CD14-positive monocyte (primary cell): ENCODE measurements at regions not wholly inside any gene's neighbourhood (a gene's known extent, or its start where the extent isn't known, plus 50 kb on each side); places are given as distances from the start of the nearest gene placed in this dataset.

Source experiments
- DNase-seq, 3 donors: peaks; one replicate each; pipeline ENCODE4 v3.0.0-alpha.2; 2011 to 2022
- H2AFZ ChIP-seq: 2 replicates; pipeline ENCODE4 v1.6.0; 2012; ENCODE audit warnings: mild to moderate bottlenecking, low read depth, low read length, inconsistent platforms; ENCODE audit not compliant: insufficient read depth, poor library complexity, severe bottlenecking
- H3K27ac ChIP-seq, 2 donors: 1 replicate in 1 of 2; 2 replicates in 1 of 2; pipeline ENCODE4 v1.5.1; 2012 to 2013; ENCODE audit warnings: low read length in 2 of 2, control low read depth in 1 of 2, inconsistent platforms in 1 of 2, low read depth in 1 of 2, mild to moderate bottlenecking in 1 of 2
- H3K27me3 ChIP-seq, 2 donors: one replicate each; pipeline versions ENCODE4 v1.6.0 to v1.6.1; 2011 to 2013; ENCODE audit warnings: low read length in 2 of 2; ENCODE audit not compliant: control insufficient read depth in 2 of 2, insufficient read depth in 2 of 2
- H3K36me3 ChIP-seq, 2 donors: replicated peaks in 1 of 2; 1 replicate in 1 of 2; 2 replicates in 1 of 2; pipeline versions ENCODE4 v1.5.1 to v1.6.1; 2012 to 2013; ENCODE audit warnings: low read length in 2 of 2, control low read depth in 1 of 2, inconsistent platforms in 1 of 2, mild to moderate bottlenecking in 1 of 2; ENCODE audit not compliant: insufficient read depth in 2 of 2, control insufficient read depth in 1 of 2
- H3K4me1 ChIP-seq, 2 donors: 1 replicate in 1 of 2; 2 replicates in 1 of 2; pipeline versions ENCODE4 v1.5.1 to v1.6.1; 2012 to 2013; ENCODE audit warnings: low read length in 2 of 2, control low read depth in 1 of 2, inconsistent platforms in 1 of 2, mild to moderate bottlenecking in 1 of 2, moderate library complexity in 1 of 2; ENCODE audit not compliant: insufficient read depth in 2 of 2, control insufficient read depth in 1 of 2
- H3K4me2 ChIP-seq: replicated peaks from 2 replicates; pipeline ENCODE3; 2012; ENCODE audit warnings: low read length, moderate library complexity, mild to moderate bottlenecking; ENCODE audit not compliant: poor library complexity, severe bottlenecking; ENCODE audit errors: extremely low read depth
- H3K4me3 ChIP-seq, 3 experiments: fragments of 200-600 bp in 1 of 3; sonication (generic) in 1 of 3; replicated peaks in 1 of 3; 1 replicate in 2 of 3; 2 replicates in 1 of 3; pipeline ENCODE4 v1.5.1; 2011 to 2013; ENCODE audit warnings: low read length in 3 of 3, mild to moderate bottlenecking in 3 of 3, control low read depth in 2 of 3, low read depth in 2 of 3, inconsistent platforms in 1 of 3, moderate library complexity in 1 of 3
- H3K79me2 ChIP-seq: 2 replicates; pipeline ENCODE4 v1.6.0; 2012; ENCODE audit warnings: mild to moderate bottlenecking, control low read depth, inconsistent platforms, low read length, moderate library complexity; ENCODE audit not compliant: insufficient read depth
- H3K9ac ChIP-seq: 2 replicates; pipeline ENCODE4 v1.6.0; 2017; ENCODE audit warnings: low read length, mild to moderate bottlenecking; ENCODE audit not compliant: insufficient read depth, poor library complexity, severe bottlenecking
- H3K9me3 ChIP-seq, 2 donors: replicated peaks in 1 of 2; 1 replicate in 1 of 2; 2 replicates in 1 of 2; pipeline versions ENCODE4 v1.5.1 to v1.6.1; 2012 to 2013; ENCODE audit warnings: low read length in 2 of 2, control low read depth in 1 of 2; ENCODE audit not compliant: control insufficient read depth in 1 of 2, insufficient read depth in 1 of 2
- H4K20me1 ChIP-seq: 2 replicates; pipeline ENCODE4 v1.6.0; 2012; ENCODE audit warnings: mild to moderate bottlenecking, low read length, control low read depth, moderate library complexity; ENCODE audit not compliant: insufficient read depth
- H3K27ac Mint-ChIP-seq, 7 donors: one replicate each; pipeline ENCODE4 v1.8.0; 2020; ENCODE audit warnings: mild to moderate bottlenecking in 7 of 7, mixed read lengths in 7 of 7, moderate library complexity in 6 of 7, inconsistent platforms in 2 of 7
- H3K27me3 Mint-ChIP-seq, 3 donors: one replicate each; pipeline ENCODE4 v1.8.0; 2021 to 2022; ENCODE audit warnings: low read depth in 3 of 3, mild to moderate bottlenecking in 3 of 3, mixed read lengths in 3 of 3, moderate library complexity in 3 of 3, inconsistent platforms in 1 of 3
- H3K36me3 Mint-ChIP-seq, 2 donors: one replicate each; pipeline ENCODE4 v1.8.0; 2020; ENCODE audit warnings: mixed read lengths in 2 of 2, inconsistent platforms in 1 of 2, mild to moderate bottlenecking in 1 of 2
- H3K4me1 Mint-ChIP-seq: one replicate; pipeline ENCODE4 v1.8.0; 2020; ENCODE audit warnings: mild to moderate bottlenecking, mixed read lengths
- H3K4me3 Mint-ChIP-seq, 2 donors: one replicate each; pipeline ENCODE4 v1.8.0; 2020; ENCODE audit warnings: mild to moderate bottlenecking in 2 of 2, mixed read lengths in 2 of 2, moderate library complexity in 1 of 2
- H3K9me3 Mint-ChIP-seq, 7 donors: one replicate each; pipeline ENCODE4 v1.8.0; 2020 to 2022; ENCODE audit warnings: mixed read lengths in 7 of 7, mild to moderate bottlenecking in 6 of 7, moderate library complexity in 6 of 7, inconsistent platforms in 2 of 7
- WGBS: methylation state at CpG from one replicate; pipeline ENCODE4 v1.1.5; 2013; ENCODE audit warnings: missing lambda C conversion rate; ENCODE audit not compliant: insufficient coverage; 5-methylcytosine and 5-hydroxymethylcytosine counted together
- intact Hi-C, 2 donors: fragments of 100-400 bp; cut with micrococcal nuclease; formaldehyde crosslinking; loops; one replicate each; pipeline versions ENCODE4 v1.15.0 to v1.15.1; 2023
- TF ChIP-seq, protein P1 (sequence below): fragments of 200-600 bp; IDR thresholded peaks from one replicate; pipeline ENCODE4 v1.8.0; 2022; ENCODE audit warnings: antibody characterized with exemption, mild to moderate bottlenecking

DNA sequence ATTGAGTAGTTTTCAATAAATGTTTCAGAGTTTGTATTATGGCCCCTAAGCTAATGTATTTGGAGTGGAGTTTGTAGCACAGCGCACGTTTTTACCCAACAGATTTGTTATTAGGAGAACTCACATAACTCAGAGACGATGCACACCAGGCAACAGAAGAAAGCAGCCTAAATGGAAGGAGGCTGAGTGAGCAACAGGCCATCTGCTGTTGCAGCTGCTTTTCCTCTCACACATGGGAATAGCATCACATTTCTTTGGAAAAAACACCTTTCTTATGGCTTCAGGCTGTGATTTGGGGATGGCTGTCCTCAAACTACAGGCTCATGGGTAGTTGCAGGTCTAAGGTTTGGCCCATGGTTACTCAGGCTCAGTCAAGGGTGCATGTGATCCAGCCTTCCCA is 469.3 kb upstream of the MCTP2 start:
- no peaks in the 10 kb centered on the region for H3K79me2 ChIP-seq
- no peaks in the 10 kb centered on the region for H3K4me1 Mint-ChIP-seq
- DNase-seq = no peak
- H3K27ac Mint-ChIP-seq = no peak overlapping the region
- no peaks in the 10 kb centered on the region for H4K20me1 ChIP-seq
- no peak overlapping the region for H3K27ac ChIP-seq
- peaks cover 0 to 7% (median 2%) of the 10 kb centered on the region in 7 donors for H3K9me3 Mint-ChIP-seq
- 90% methylated on average over 3 of the region's 3 CpGs for WGBS
- H2AFZ ChIP-seq = no peak overlapping the region
- H3K27me3 Mint-ChIP-seq = peaks cover 0 to 3% (median 2%) of the 10 kb centered on the region in 3 donors
- H3K4me2 ChIP-seq = no peak overlapping the region
- H3K4me3 Mint-ChIP-seq = no peak overlapping the region
- peaks cover 0 to 3% of the 10 kb centered on the region in 2 donors for H3K27me3 ChIP-seq
- H3K4me1 ChIP-seq = no peaks in the 10 kb centered on the region
- H3K36me3 ChIP-seq = no peaks in the 10 kb centered on the region
- H3K4me3 ChIP-seq = no peak overlapping the region
- H3K9ac ChIP-seq = no peak overlapping the region
- H3K9me3 ChIP-seq = peaks cover 0 to 4% of the 10 kb centered on the region in 2 donors
- TF ChIP-seq, protein P1, sequence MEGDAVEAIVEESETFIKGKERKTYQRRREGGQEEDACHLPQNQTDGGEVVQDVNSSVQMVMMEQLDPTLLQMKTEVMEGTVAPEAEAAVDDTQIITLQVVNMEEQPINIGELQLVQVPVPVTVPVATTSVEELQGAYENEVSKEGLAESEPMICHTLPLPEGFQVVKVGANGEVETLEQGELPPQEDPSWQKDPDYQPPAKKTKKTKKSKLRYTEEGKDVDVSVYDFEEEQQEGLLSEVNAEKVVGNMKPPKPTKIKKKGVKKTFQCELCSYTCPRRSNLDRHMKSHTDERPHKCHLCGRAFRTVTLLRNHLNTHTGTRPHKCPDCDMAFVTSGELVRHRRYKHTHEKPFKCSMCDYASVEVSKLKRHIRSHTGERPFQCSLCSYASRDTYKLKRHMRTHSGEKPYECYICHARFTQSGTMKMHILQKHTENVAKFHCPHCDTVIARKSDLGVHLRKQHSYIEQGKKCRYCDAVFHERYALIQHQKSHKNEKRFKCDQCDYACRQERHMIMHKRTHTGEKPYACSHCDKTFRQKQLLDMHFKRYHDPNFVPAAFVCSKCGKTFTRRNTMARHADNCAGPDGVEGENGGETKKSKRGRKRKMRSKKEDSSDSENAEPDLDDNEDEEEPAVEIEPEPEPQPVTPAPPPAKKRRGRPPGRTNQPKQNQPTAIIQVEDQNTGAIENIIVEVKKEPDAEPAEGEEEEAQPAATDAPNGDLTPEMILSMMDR = no peak
- H3K36me3 Mint-ChIP-seq = no peaks in the 10 kb centered on the region
- intact Hi-C loops = no loop called here

DNA sequence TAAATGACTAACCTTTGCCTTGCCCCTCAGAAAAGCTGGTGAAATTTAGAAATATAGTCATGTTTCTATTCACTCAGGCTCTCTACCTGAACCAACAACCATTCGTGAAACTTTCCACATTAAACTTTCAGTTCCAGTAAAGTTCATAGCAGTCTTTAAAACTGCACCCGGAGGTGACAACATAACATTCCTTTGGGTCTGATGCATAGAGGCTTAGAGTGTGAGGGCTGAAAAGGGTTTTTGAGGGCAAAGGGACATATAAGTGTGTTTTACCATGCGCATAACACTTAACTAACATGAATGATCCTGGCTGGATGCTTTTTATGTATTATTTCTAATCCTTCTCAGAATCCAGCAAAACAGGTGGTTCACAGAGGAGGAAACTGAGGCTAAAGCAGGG is 471.7 kb upstream of the MCTP2 start:
- no peak overlapping the region for H3K9ac ChIP-seq
- no peak overlapping the region for H3K4me2 ChIP-seq
- H4K20me1 ChIP-seq = no peaks in the 10 kb centered on the region
- no peak overlapping the region for H3K27ac ChIP-seq
- no peaks in the 10 kb centered on the region for H3K9me3 ChIP-seq
- no peak overlapping the region for H2AFZ ChIP-seq
- no peaks in the 10 kb centered on the region for H3K4me1 ChIP-seq
- no peak for DNase-seq
- Mint-ChIP-seq H3K9me3 (peaks cover 0 to 9% (median 2%) of the 10 kb centered on the region in 7 donors), H3K27me3 (peaks cover 0 to 3% (median 2%) of the 10 kb centered on the region in 3 donors), H3K36me3 (no peaks in the 10 kb centered on the region), H3K4me1 (no peaks in the 10 kb centered on the region), H3K27ac (no peak overlapping the region), H3K4me3 (no peak overlapping the region)
- H3K36me3 ChIP-seq = no peaks in the 10 kb centered on the region
- peaks cover 0 to 3% of the 10 kb centered on the region in 2 donors for H3K27me3 ChIP-seq
- no peaks in the 10 kb centered on the region for H3K79me2 ChIP-seq
- intact Hi-C loops = no loop called here
- H3K4me3 ChIP-seq = no peak overlapping the region
- WGBS = no CpG with 5 or more reads among the region's 3 CpGs
- TF ChIP-seq, protein P1 = no peak
